Heart left ventricle (tissue), 16 donors: ENCODE measurements at regions not wholly inside any gene's neighbourhood (a gene's known extent, or its start where the extent isn't known, plus 50 kb on each side); places are given as distances from the start of the nearest gene placed in this dataset.

Experiments
- ATAC-seq, 4 donors: fragments of 200-7000 bp; cut with Tn5 transposase; one replicate each; pipeline ENCODE4 v1.9.1; 2020 to 2022; ENCODE audit warnings: moderate library complexity in 4 of 4, mild to moderate bottlenecking in 3 of 4, moderate number of reproducible peaks in 1 of 4
- DNase-seq, 5 donors: peaks; one replicate each; pipeline ENCODE4 v3.0.0-alpha.2; 2020
- H3K27ac ChIP-seq, 12 donors: fragments of 200-600 bp; sonication (generic) in 4 of 12; one replicate each; pipeline versions ENCODE4 v1.5.0 to v1.8.0; 2016 to 2022; ENCODE audit warnings: mild to moderate bottlenecking in 2 of 12
- H3K27me3 ChIP-seq, 9 donors: fragments of 200-600 bp; sonication (generic) in 2 of 9; one replicate each; pipeline versions ENCODE4 v1.5.1 to v1.8.0; 2016 to 2022; ENCODE audit warnings: mild to moderate bottlenecking in 3 of 9
- H3K36me3 ChIP-seq, 9 donors: fragments of 200-600 bp; sonication (generic) in 2 of 9; one replicate each; pipeline versions ENCODE4 v1.5.0 to v1.8.0; 2018 to 2022; ENCODE audit warnings: mild to moderate bottlenecking in 2 of 9
- H3K4me1 ChIP-seq, 12 donors: fragments of 200-600 bp; sonication (generic) in 4 of 12; one replicate each; pipeline versions ENCODE4 v1.5.0 to v1.8.0; 2016 to 2022; ENCODE audit warnings: mild to moderate bottlenecking in 3 of 12
- H3K4me3 ChIP-seq, 12 donors: fragments of 200-600 bp; sonication (generic) in 4 of 12; one replicate each; pipeline versions ENCODE4 v1.5.0 to v1.8.0; 2017 to 2022; ENCODE audit warnings: mild to moderate bottlenecking in 9 of 12, moderate library complexity in 4 of 12
- H3K9me3 ChIP-seq, 12 donors: fragments of 200-600 bp; sonication (generic) in 4 of 12; one replicate each; pipeline versions ENCODE4 v1.5.0 to v1.8.0; 2016 to 2022; ENCODE audit warnings: mild to moderate bottlenecking in 1 of 12
- CTCF ChIP-seq, 12 donors: fragments of 200-600 bp; sonication (generic) in 4 of 12; IDR thresholded peaks; one replicate each; pipeline versions ENCODE4 v1.5.0 to v1.8.0; 2018 to 2022; ENCODE audit warnings: antibody characterized with exemption in 12 of 12, mild to moderate bottlenecking in 5 of 12
- POLR2A ChIP-seq, 2 donors: fragments of 450-650 bp; IDR thresholded peaks; one replicate each; pipeline ENCODE4 v1.6.1; 2017; ENCODE audit warnings: antibody characterized with exemption in 2 of 2, mild to moderate bottlenecking in 2 of 2, moderate library complexity in 2 of 2
- WGBS, 4 donors: extraction: QIAGEN DNeasy Blood & Tissue Kit in 2 of 4; methylation state at CpG; one replicate each; pipeline versions ENCODE4 v1.1.5 to v1.1.7; 2013 to 2018; 5-methylcytosine and 5-hydroxymethylcytosine counted together
- intact Hi-C, 10 donors: fragments of 100-400 bp; cut with DNase I; formaldehyde crosslinking; loops; one replicate each; pipeline versions ENCODE4 v1.11.1 to v1.14.2; 2022
- donor health status: ischemic (EF 13 %, LVEDD 7.1; RV severe dilation, severe dysfunction).
- donor health status: healthy with polysubstance abuse.
- donor health status: DM: no; HTN: yes; CAD: no.
- donor health status: DM: no; HTN: no; CAD: no.
- donor health status: ischemic (EF 25% LVEDD 6.9; RV normal size, moderate dysfunction).
- donor health status: ischemic (EF 25% LVEDD 5.7; RV mildly dilated, moderate dysfunction).
- donor health status: healthy.
- donor health status: DM: yes; HTN: yes; CAD: no.
- donor health status: ischemic (EF 35%, LVEDD 5.7; RV mildly dilated, moderate dysfunction).
- donor health status: nonischemic (EF 11% LVEDD 7.7; RV severe dilation, severe dysfunction).
- donor health status: DM: yes; HTN: yes; CAD: no.
- donor health status: PGD.
- donor health status: ischemic (EF 29% LVEDD 5.4; RV normal size, mild dysfunction).
- donor health status: nonischemic (EF 23%, LVEDD 6.1; RV moderate dilation, normal function).

GRCh38 chr13:90826688-90827087, 520.8 kb upstream of the MIR17HG start:
- no peak for DNase-seq
- Histone ChIP-seq H3K4me1 (no peaks in the 10 kb centered on the region), H3K36me3 (no peaks in the 10 kb centered on the region), H3K27me3 (no peaks in the 10 kb centered on the region), H3K4me3 (no peak overlapping the region), H3K27ac (no peak overlapping the region), H3K9me3 (no peaks in the 10 kb centered on the region)
- WGBS, 4 donors, result 75 to 100% (median 81%) methylated on average over 1 to 2 of the region's 2 CpGs
- no peak for TF ChIP-seq CTCF (IDR thresholded peaks at IDR 0.05)
- TF ChIP-seq POLR2A (IDR thresholded peaks at IDR 0.05), result no peak
- no peak for ATAC-seq
- intact Hi-C loops, result no loop called here

GRCh38 chr13:90830782-90831181, 516.7 kb upstream of the MIR17HG start:
- Histone ChIP-seq H3K4me1 (peaks cover 0 to 2% (median 0%) of the 10 kb centered on the region in 12 donors), H3K36me3 (no peaks in the 10 kb centered on the region), H3K4me3 (no peak overlapping the region), H3K27me3 (no peaks in the 10 kb centered on the region), H3K27ac (no peak overlapping the region), H3K9me3 (no peaks in the 10 kb centered on the region)
- no peak for TF ChIP-seq POLR2A (IDR thresholded peaks at IDR 0.05)
- TF ChIP-seq CTCF (IDR thresholded peaks at IDR 0.05), result no peak
- ATAC-seq, result no peak
- DNase-seq, result no peak
- intact Hi-C loops, result no loop called here
- WGBS, 4 donors, result 66 to 70% (median 69%) methylated on average over 2 of the region's 2 CpGs

- ATAC-seq (no peak), DNase-seq (no peak)
- no peak overlapping the region for H3K4me3 ChIP-seq
- H3K27me3 ChIP-seq, result no peaks in the 10 kb centered on the region
- H3K4me1 ChIP-seq, result peaks cover 0 to 6% (median 0%) of the 10 kb centered on the region in 12 donors
- no peaks in the 10 kb centered on the region for H3K36me3 ChIP-seq
- TF ChIP-seq CTCF (IDR thresholded peaks at IDR 0.05) (no peak), POLR2A (IDR thresholded peaks at IDR 0.05) (no peak)
- intact Hi-C loops, result no loop called here
- no peaks in the 10 kb centered on the region for H3K9me3 ChIP-seq
- H3K27ac ChIP-seq, result no peak overlapping the region
Measured at GRCh38 chr13:90833951-90834350, 513.5 kb upstream of the MIR17HG start.

- ATAC-seq, result no peak
- no peak for TF ChIP-seq CTCF (IDR thresholded peaks at IDR 0.05)
- TF ChIP-seq POLR2A (IDR thresholded peaks at IDR 0.05), result no peak
- H3K9me3 ChIP-seq, result no peaks in the 10 kb centered on the region
- H3K4me1 ChIP-seq, result peaks cover 0 to 6% (median 0%) of the 10 kb centered on the region in 12 donors
- no peaks in the 10 kb centered on the region for H3K36me3 ChIP-seq
- WGBS, 4 donors, result 80 to 97% (median 92%) methylated on average over 5 of the region's 5 CpGs
- H3K27me3 ChIP-seq, result no peaks in the 10 kb centered on the region
- no peak overlapping the region for H3K4me3 ChIP-seq
- intact Hi-C loops, result no loop called here
- no peak for DNase-seq
- no peak overlapping the region for H3K27ac ChIP-seq
Measured at GRCh38 chr13:90834700-90835099, 512.8 kb upstream of the MIR17HG start.
